ENCODE measurements at regions not wholly inside any gene's neighbourhood (a gene's known extent, or its start where the extent isn't known, plus 50 kb on each side); places are given as distances from the start of the nearest gene placed in this dataset.
A peak's percentile ranks its signal among the peaks of the same experiment; 100 is the strongest.

- WGBS, 2 donors (ENCODE audit: low coverage in 1 of 2): 72 to 73% methylated on average over 2 to 5 of the region's 5 CpGs
- H3K27ac ChIP-seq: no peak overlapping the region
- H3K27me3 ChIP-seq: no peaks in the 10 kb centered on the region
- H3K9me3 ChIP-seq: no peaks in the 10 kb centered on the region
- no peaks in the 10 kb centered on the region for H3K36me3 ChIP-seq
- H3K4me3 ChIP-seq: no peak overlapping the region
- ATAC-seq: no peak
- peaks cover 0 to 21% (median 0%) of the 10 kb centered on the region in 3 donors for H3K4me1 ChIP-seq
- TF ChIP-seq CTCF (IDR thresholded peaks at IDR 0.05) (peak in 2 of 4 experiments; percentile 31 to 39), EP300 (IDR thresholded peaks at IDR 0.05) (no peak)
Observed at GRCh38 chr9:96071076-96071814, 195.8 kb downstream of the ERCC6L2 start.

- H3K36me3 ChIP-seq: no peaks in the 10 kb centered on the region
- H3K4me3 ChIP-seq: no peak overlapping the region
- no peak for ATAC-seq
- TF ChIP-seq EP300 (IDR thresholded peaks at IDR 0.05): no peak
- no peak for TF ChIP-seq CTCF (IDR thresholded peaks at IDR 0.05)
- no peak for TF ChIP-seq POLR2AphosphoS5 (IDR thresholded peaks at IDR 0.05)
- TF ChIP-seq POLR2A (IDR thresholded peaks at IDR 0.05): no peak
- H3K9me3 ChIP-seq: no peaks in the 10 kb centered on the region
- peak overlapping the region in 1 of 4 donors; percentile 33 for H3K27ac ChIP-seq
- peaks cover 0 to 21% (median 0%) of the 10 kb centered on the region in 3 donors for H3K4me1 ChIP-seq
- 85 to 97% methylated on average over 7 to 8 of the region's 8 CpGs for WGBS, 2 donors (ENCODE audit: low coverage in 1 of 2)
- H3K27me3 ChIP-seq: no peaks in the 10 kb centered on the region
Observed at GRCh38 chr9:96069629-96070220, 194.2 kb downstream of the ERCC6L2 start.

- TF ChIP-seq EP300 (IDR thresholded peaks at IDR 0.05) (no peak), CTCF (IDR thresholded peaks at IDR 0.05) (no peak), POLR2A (IDR thresholded peaks at IDR 0.05) (no peak), POLR2AphosphoS5 (IDR thresholded peaks at IDR 0.05) (peak; percentile 19)
- Histone ChIP-seq H3K27me3 (no peaks in the 10 kb centered on the region), H3K36me3 (no peaks in the 10 kb centered on the region), H3K4me3 (no peak overlapping the region), H3K4me1 (peaks cover 0 to 21% (median 0%) of the 10 kb centered on the region in 3 donors), H3K9me3 (no peaks in the 10 kb centered on the region), H3K27ac (peak overlapping the region in 1 of 4 donors; percentile 33)
- ATAC-seq: no peak
- 52 to 73% methylated on average over 4 to 8 of the region's 11 CpGs for WGBS, 2 donors (ENCODE audit: low coverage in 1 of 2)
Observed at GRCh38 chr9:96068511-96068910, 193.0 kb downstream of the ERCC6L2 start.

GRCh38 chr9:96067600-96067999, 192.1 kb downstream of the ERCC6L2 start:
- Histone ChIP-seq H3K36me3 (no peaks in the 10 kb centered on the region), H3K27me3 (no peaks in the 10 kb centered on the region), H3K9me3 (no peaks in the 10 kb centered on the region), H3K4me1 (peaks cover 0 to 21% (median 0%) of the 10 kb centered on the region in 3 donors), H3K27ac (no peak overlapping the region), H3K4me3 (no peak overlapping the region)
- TF ChIP-seq EP300 (IDR thresholded peaks at IDR 0.05) (no peak), CTCF (IDR thresholded peaks at IDR 0.05) (no peak), POLR2AphosphoS5 (IDR thresholded peaks at IDR 0.05) (no peak), POLR2A (IDR thresholded peaks at IDR 0.05) (no peak)
- 90 to 100% methylated on average over 3 to 4 of the region's 5 CpGs for WGBS, 2 donors (ENCODE audit: low coverage in 1 of 2)
- ATAC-seq: no peak

- Histone ChIP-seq H3K36me3 (no peaks in the 10 kb centered on the region), H3K27me3 (no peaks in the 10 kb centered on the region), H3K4me3 (no peak overlapping the region), H3K9me3 (no peaks in the 10 kb centered on the region), H3K4me1 (peaks cover 0 to 21% (median 0%) of the 10 kb centered on the region in 3 donors), H3K27ac (no peak overlapping the region)
- WGBS, 2 donors (ENCODE audit: low coverage in 1 of 2): 55% methylated on average over 4 of the region's 7 CpGs; no CpG with 5 or more reads in 1 of the 2 donors
- TF ChIP-seq POLR2AphosphoS5 (IDR thresholded peaks at IDR 0.05) (no peak), POLR2A (IDR thresholded peaks at IDR 0.05) (no peak), EP300 (IDR thresholded peaks at IDR 0.05) (no peak), CTCF (IDR thresholded peaks at IDR 0.05) (no peak)
- no peak for ATAC-seq
Observed at GRCh38 chr9:96067004-96067403, 191.5 kb downstream of the ERCC6L2 start.
